ENCODE measurements at regions not wholly inside any gene's neighbourhood (a gene's known extent, or its start where the extent isn't known, plus 50 kb on each side); places are given as distances from the start of the nearest gene placed in this dataset.

GRCh38 chr9:16319646-16320045, 550.8 kb downstream of the BNC2 start:
- intact Hi-C loops (cut with DNase I): no loop called here
- no peak for TF ChIP-seq POLR2AphosphoS5 (IDR thresholded peaks at IDR 0.05; ENCODE audit: insufficient read depth in 1 of 2, low read depth in 1 of 2)
- Histone ChIP-seq H3K27me3 (no peaks in the 10 kb centered on the region), H3K4me1 (peaks cover 15% of the 10 kb centered on the region), H3K36me3 (no peaks in the 10 kb centered on the region), H3K27ac (no peak overlapping the region), H3K9me3 (no peaks in the 10 kb centered on the region), H3K4me3 (no peak overlapping the region)
- DNase-seq (ENCODE audit: extremely low spot score in 2 of 2): peak in 1 of 2 donors; percentile 83

- TF ChIP-seq POLR2A (IDR thresholded peaks at IDR 0.05): no peak
- no peak for TF ChIP-seq POLR2AphosphoS5 (IDR thresholded peaks at IDR 0.05; ENCODE audit: insufficient read depth in 1 of 2, low read depth in 1 of 2)
- no peak for TF ChIP-seq CTCF (IDR thresholded peaks at IDR 0.05)
- Histone ChIP-seq H3K27me3 (no peaks in the 10 kb centered on the region), H3K9me3 (no peaks in the 10 kb centered on the region), H3K27ac (no peak overlapping the region), H3K4me3 (no peak overlapping the region), H3K36me3 (no peaks in the 10 kb centered on the region), H3K4me1 (peaks cover 15% of the 10 kb centered on the region)
- intact Hi-C loops (cut with DNase I): no loop called here
- peak in 1 of 2 donors; percentile 62 for DNase-seq (ENCODE audit: extremely low spot score in 2 of 2)
These were observed 550.0 kb downstream of the BNC2 start for GRCh38 chr9:16320338-16320902.

DNA sequence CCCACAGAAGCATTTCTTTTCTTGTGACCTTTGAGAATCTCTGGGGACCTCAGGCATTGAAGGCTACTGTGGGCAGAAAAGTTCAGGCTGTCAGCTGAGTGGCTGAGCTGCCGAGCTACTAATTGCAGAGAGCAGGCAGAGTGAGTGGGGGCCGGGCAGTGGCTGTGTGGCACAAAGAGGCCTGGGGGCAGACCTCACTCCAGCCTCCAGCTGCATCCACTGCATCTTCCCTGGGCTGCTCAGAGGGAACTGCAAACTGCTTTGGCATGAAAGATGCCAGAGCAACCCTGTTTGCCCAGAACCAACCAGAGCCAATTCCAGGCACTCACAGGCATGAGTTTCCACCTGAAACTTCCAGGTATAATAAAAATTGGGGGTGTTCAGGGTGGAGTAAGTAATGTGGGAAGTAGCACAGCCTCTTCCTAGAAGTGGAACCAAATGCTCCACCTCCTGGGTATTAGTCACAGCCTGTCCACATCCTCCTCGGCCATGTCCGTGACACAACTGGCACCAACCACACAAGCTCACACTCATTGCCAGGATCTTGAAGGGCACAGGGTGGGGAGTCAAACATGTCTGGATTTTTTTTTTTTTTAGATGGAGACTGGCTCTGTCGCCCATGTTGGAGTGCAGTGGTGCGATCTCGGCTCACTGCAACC, 548.9 kb downstream of the BNC2 start:
- no peaks in the 10 kb centered on the region for H3K27me3 ChIP-seq
- H3K36me3 ChIP-seq: no peaks in the 10 kb centered on the region
- intact Hi-C loops (cut with DNase I): no loop called here
- DNase-seq (ENCODE audit: extremely low spot score in 2 of 2): peak in 1 of 2 donors; percentile 78
- TF ChIP-seq POLR2AphosphoS5 (IDR thresholded peaks at IDR 0.05; ENCODE audit: insufficient read depth in 1 of 2, low read depth in 1 of 2): no peak
- TF ChIP-seq POLR2A (IDR thresholded peaks at IDR 0.05): no peak
- no peak for TF ChIP-seq CTCF (IDR thresholded peaks at IDR 0.05)
- no peak overlapping the region for H3K27ac ChIP-seq
- H3K4me1 ChIP-seq: peaks cover 8% of the 10 kb centered on the region
- no peak overlapping the region for H3K4me3 ChIP-seq
- no peaks in the 10 kb centered on the region for H3K9me3 ChIP-seq

DNA sequence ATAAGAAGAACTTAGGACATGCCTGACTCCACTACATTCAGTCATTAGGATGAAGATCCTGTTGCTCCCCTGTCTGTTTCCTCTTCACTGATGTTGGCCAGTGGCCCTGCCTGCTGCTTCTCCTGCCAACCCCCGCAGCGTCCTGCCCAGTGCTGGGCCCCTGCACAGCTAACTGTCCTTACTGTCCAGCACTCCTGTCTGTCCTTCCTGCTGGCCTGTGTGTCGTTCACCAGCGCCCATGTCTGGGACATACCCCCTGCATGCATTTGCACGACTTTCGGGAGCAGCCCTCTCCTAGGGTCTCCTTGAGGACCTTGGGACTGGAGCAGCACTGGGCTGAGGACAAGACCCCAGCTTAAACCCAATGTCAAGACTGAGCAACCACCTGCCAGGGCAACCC, 547.6 kb downstream of the BNC2 start:
- Histone ChIP-seq H3K36me3 (no peaks in the 10 kb centered on the region), H3K27ac (no peak overlapping the region), H3K4me1 (peaks cover 8% of the 10 kb centered on the region), H3K4me3 (no peak overlapping the region), H3K9me3 (no peaks in the 10 kb centered on the region), H3K27me3 (no peaks in the 10 kb centered on the region)
- TF ChIP-seq POLR2AphosphoS5 (IDR thresholded peaks at IDR 0.05; ENCODE audit: insufficient read depth in 1 of 2, low read depth in 1 of 2): no peak
- no peak for TF ChIP-seq POLR2A (IDR thresholded peaks at IDR 0.05)
- no peak for TF ChIP-seq CTCF (IDR thresholded peaks at IDR 0.05)
- intact Hi-C loops (cut with DNase I): no loop called here
- no peak for DNase-seq (ENCODE audit: extremely low spot score in 2 of 2)

- Histone ChIP-seq H3K9me3 (no peaks in the 10 kb centered on the region), H3K4me3 (no peak overlapping the region), H3K36me3 (no peaks in the 10 kb centered on the region), H3K4me1 (peaks cover 15% of the 10 kb centered on the region), H3K27me3 (no peaks in the 10 kb centered on the region), H3K27ac (no peak overlapping the region)
- no peak for DNase-seq (ENCODE audit: extremely low spot score in 2 of 2)
- intact Hi-C loops (cut with DNase I): no loop called here
- TF ChIP-seq CTCF (IDR thresholded peaks at IDR 0.05): no peak
- no peak for TF ChIP-seq POLR2AphosphoS5 (IDR thresholded peaks at IDR 0.05; ENCODE audit: insufficient read depth in 1 of 2, low read depth in 1 of 2)
- TF ChIP-seq POLR2A (IDR thresholded peaks at IDR 0.05): no peak
These were observed 544.5 kb downstream of the BNC2 start for GRCh38 chr9:16325966-16326365.
